ENCODE measurements at regions not wholly inside any gene's neighbourhood (a gene's known extent, or its start where the extent isn't known, plus 50 kb on each side); places are given as distances from the start of the nearest gene placed in this dataset.

DNA sequence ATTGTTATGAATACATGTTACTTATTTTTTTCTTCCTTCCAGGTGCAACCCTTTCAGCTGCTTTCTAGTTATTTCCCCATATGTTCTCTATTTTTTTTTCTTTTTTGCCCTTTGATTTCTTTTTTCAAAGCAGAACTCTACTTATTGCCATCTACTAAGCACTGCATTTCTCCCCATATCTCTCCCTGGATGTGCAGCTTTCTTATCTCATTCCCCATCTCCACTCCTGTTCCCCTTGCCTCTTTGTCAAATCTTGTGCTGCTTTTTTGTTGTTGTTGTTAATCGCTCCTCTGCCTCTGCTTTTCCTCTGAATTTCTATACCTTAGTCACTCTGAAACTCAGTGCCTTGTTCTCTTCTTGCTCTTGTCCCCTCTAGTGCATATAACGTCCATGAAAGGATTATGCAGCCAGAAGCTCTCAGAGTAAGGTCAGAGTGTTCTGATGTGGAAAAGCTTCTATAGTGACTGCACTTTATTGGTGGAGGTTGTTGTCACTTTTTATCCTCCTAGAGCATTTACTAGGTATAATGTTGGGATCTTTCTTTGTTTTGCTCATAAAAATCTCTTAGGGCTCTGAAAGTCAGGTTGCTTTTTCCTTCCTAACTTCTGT, 51.1 kb upstream of the JADE1 start:
- TF ChIP-seq CTCF (IDR thresholded peaks at IDR 0.05) = no peak
- no peak for TF ChIP-seq SIN3A (IDR thresholded peaks at IDR 0.05; ENCODE audit: borderline replicate concordance, insufficient read depth, low read depth, low read length)
- TF ChIP-seq, protein P1, sequence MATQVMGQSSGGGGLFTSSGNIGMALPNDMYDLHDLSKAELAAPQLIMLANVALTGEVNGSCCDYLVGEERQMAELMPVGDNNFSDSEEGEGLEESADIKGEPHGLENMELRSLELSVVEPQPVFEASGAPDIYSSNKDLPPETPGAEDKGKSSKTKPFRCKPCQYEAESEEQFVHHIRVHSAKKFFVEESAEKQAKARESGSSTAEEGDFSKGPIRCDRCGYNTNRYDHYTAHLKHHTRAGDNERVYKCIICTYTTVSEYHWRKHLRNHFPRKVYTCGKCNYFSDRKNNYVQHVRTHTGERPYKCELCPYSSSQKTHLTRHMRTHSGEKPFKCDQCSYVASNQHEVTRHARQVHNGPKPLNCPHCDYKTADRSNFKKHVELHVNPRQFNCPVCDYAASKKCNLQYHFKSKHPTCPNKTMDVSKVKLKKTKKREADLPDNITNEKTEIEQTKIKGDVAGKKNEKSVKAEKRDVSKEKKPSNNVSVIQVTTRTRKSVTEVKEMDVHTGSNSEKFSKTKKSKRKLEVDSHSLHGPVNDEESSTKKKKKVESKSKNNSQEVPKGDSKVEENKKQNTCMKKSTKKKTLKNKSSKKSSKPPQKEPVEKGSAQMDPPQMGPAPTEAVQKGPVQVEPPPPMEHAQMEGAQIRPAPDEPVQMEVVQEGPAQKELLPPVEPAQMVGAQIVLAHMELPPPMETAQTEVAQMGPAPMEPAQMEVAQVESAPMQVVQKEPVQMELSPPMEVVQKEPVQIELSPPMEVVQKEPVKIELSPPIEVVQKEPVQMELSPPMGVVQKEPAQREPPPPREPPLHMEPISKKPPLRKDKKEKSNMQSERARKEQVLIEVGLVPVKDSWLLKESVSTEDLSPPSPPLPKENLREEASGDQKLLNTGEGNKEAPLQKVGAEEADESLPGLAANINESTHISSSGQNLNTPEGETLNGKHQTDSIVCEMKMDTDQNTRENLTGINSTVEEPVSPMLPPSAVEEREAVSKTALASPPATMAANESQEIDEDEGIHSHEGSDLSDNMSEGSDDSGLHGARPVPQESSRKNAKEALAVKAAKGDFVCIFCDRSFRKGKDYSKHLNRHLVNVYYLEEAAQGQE (IDR thresholded peaks at IDR 0.05; ENCODE audit: insufficient read depth in 1 of 2, low read depth in 2 of 2, low read length in 1 of 2) = no peak
- no peak for TF ChIP-seq POLR2AphosphoS5 (IDR thresholded peaks at IDR 0.05; ENCODE audit: low read depth, low read length)
- TF ChIP-seq TCF7L2 (IDR thresholded peaks at IDR 0.05; ENCODE audit: low read depth, low read length) = no peak
- POLR2A ChIA-PET = no interaction called here
- DNase-seq (ENCODE audit: low read depth, low spot score) (no peak), ATAC-seq (no peak)
- CTCF ChIA-PET = no interaction called here
- Histone ChIP-seq H3K9me3 (ENCODE audit: control insufficient read depth, insufficient read depth, low read depth, low read length) (no peaks in the 10 kb centered on the region), H3K4me3 (ENCODE audit: low read depth in 2 of 2, low read length in 2 of 2) (no peak overlapping the region), H3K27ac (ENCODE audit: low read length) (no peak overlapping the region), H3K27me3 (ENCODE audit: control insufficient read depth, insufficient read depth, low read length) (no peaks in the 10 kb centered on the region), H3K4me1 (ENCODE audit: control insufficient read depth, insufficient read depth, low read length) (no peaks in the 10 kb centered on the region), H3K36me3 (ENCODE audit: control insufficient read depth, insufficient read depth, low read length) (no peaks in the 10 kb centered on the region)
- in situ Hi-C loops (cut with HindIII; ENCODE audit: low pct_unique_long_range_greater_than_20kb, low sequenced_read_pairs) (no loop called here), intact Hi-C loops (cut with micrococcal nuclease; ENCODE audit: unreplicated experiment) (no loop called here)
- no TSS peak for BruUV-seq (replicated peaks)

- no peaks in the 10 kb centered on the region for H3K9me3 ChIP-seq (ENCODE audit: control insufficient read depth, insufficient read depth, low read depth, low read length)
- CTCF ChIA-PET = no interaction called here
- no peak for TF ChIP-seq TCF7L2 (IDR thresholded peaks at IDR 0.05; ENCODE audit: low read depth, low read length)
- TF ChIP-seq SIN3A (IDR thresholded peaks at IDR 0.05; ENCODE audit: borderline replicate concordance, insufficient read depth, low read depth, low read length) = no peak
- TF ChIP-seq POLR2AphosphoS5 (IDR thresholded peaks at IDR 0.05; ENCODE audit: low read depth, low read length) = no peak
- TF ChIP-seq CTCF (IDR thresholded peaks at IDR 0.05) = no peak
- TF ChIP-seq, protein P1 (IDR thresholded peaks at IDR 0.05; ENCODE audit: insufficient read depth in 1 of 2, low read depth in 2 of 2, low read length in 1 of 2) = no peak
- BruUV-seq (replicated peaks) = no TSS peak
- H3K27me3 ChIP-seq (ENCODE audit: control insufficient read depth, insufficient read depth, low read length) = no peaks in the 10 kb centered on the region
- H3K36me3 ChIP-seq (ENCODE audit: control insufficient read depth, insufficient read depth, low read length) = no peaks in the 10 kb centered on the region
- ATAC-seq = no peak
- in situ Hi-C loops (cut with HindIII; ENCODE audit: low pct_unique_long_range_greater_than_20kb, low sequenced_read_pairs) = no loop called here
- no peak for DNase-seq (ENCODE audit: low read depth, low spot score)
- no peak overlapping the region for H3K27ac ChIP-seq (ENCODE audit: low read length)
- intact Hi-C loops (cut with micrococcal nuclease; ENCODE audit: unreplicated experiment) = no loop called here
- no peak overlapping the region for H3K4me3 ChIP-seq (ENCODE audit: low read depth in 2 of 2, low read length in 2 of 2)
- POLR2A ChIA-PET = no interaction called here
- H3K4me1 ChIP-seq (ENCODE audit: control insufficient read depth, insufficient read depth, low read length) = no peaks in the 10 kb centered on the region
Observed at GRCh38 chr4:128757712-128758111, 51.8 kb upstream of the JADE1 start.
